ENCODE measurements at regions not wholly inside any gene's neighbourhood (a gene's known extent, or its start where the extent isn't known, plus 50 kb on each side); places are given as distances from the start of the nearest gene placed in this dataset.
"Not testable (repeated sequence)": the region's sequence is repeated elsewhere in the genome, so short reads cannot be mapped to it uniquely, and the experiment has no call there.

GRCh38 chr2:125224830-125225229 lies 1199.7 kb downstream of the CNTNAP5 start:
- DNase-seq (ENCODE audit: low read depth): no peak

GRCh38 chr2:125227843-125228392 lies 1202.8 kb downstream of the CNTNAP5 start:
- no peak for DNase-seq (ENCODE audit: low read depth)

GRCh38 chr2:125240870-125241269 lies 1215.8 kb downstream of the CNTNAP5 start:
- no peak for DNase-seq (ENCODE audit: low read depth)

GRCh38 chr2:125243074-125243473 lies 1218.0 kb downstream of the CNTNAP5 start:
- DNase-seq (ENCODE audit: low read depth): no peak

- no peak for DNase-seq (ENCODE audit: low read depth)
Observed at GRCh38 chr2:125254010-125254409, 1228.9 kb downstream of the CNTNAP5 start.

- DNase-seq (ENCODE audit: low read depth): no peak
Observed at GRCh38 chr2:125259451-125259850, 1234.4 kb downstream of the CNTNAP5 start.

GRCh38 chr2:125260366-125260930 lies 1235.4 kb downstream of the CNTNAP5 start:
- DNase-seq (ENCODE audit: low read depth): not testable (repeated sequence)

- no peak for DNase-seq (ENCODE audit: low read depth)
Observed at GRCh38 chr2:125264453-125264852, 1239.4 kb downstream of the CNTNAP5 start.

- DNase-seq (ENCODE audit: low read depth): no peak
Observed at GRCh38 chr2:125267683-125268082, 1242.6 kb downstream of the CNTNAP5 start.

- DNase-seq (ENCODE audit: low read depth): no peak
Observed at GRCh38 chr2:125272651-125273050, 1247.6 kb downstream of the CNTNAP5 start.

GRCh38 chr2:125274718-125275117 lies 1249.6 kb downstream of the CNTNAP5 start:
- no peak for DNase-seq (ENCODE audit: low read depth)

GRCh38 chr2:125280265-125280664 lies 1255.2 kb downstream of the CNTNAP5 start:
- no peak for DNase-seq (ENCODE audit: low read depth)

- DNase-seq (ENCODE audit: low read depth): no peak
Observed at GRCh38 chr2:125281242-125281641, 1256.2 kb downstream of the CNTNAP5 start.

- no peak for DNase-seq (ENCODE audit: low read depth)
Observed at GRCh38 chr2:125296742-125297141, 1271.7 kb downstream of the CNTNAP5 start.

- no peak for DNase-seq (ENCODE audit: low read depth)
Observed at GRCh38 chr2:125310657-125311364, 1285.7 kb downstream of the CNTNAP5 start.

GRCh38 chr2:125312342-125312741 lies 1287.3 kb downstream of the CNTNAP5 start:
- no peak for DNase-seq (ENCODE audit: low read depth)

- DNase-seq (ENCODE audit: low read depth): no peak
Observed at GRCh38 chr2:125313806-125314205, 1288.7 kb downstream of the CNTNAP5 start.

- DNase-seq (ENCODE audit: low read depth): no peak
Observed at GRCh38 chr2:125318740-125319139, 1293.7 kb downstream of the CNTNAP5 start.

- no peak for DNase-seq (ENCODE audit: low read depth)
Observed at GRCh38 chr2:125324273-125324672, 1299.2 kb downstream of the CNTNAP5 start.

- DNase-seq (ENCODE audit: low read depth): no peak
Observed at GRCh38 chr2:125330133-125330532, 1305.0 kb downstream of the CNTNAP5 start.

- DNase-seq (ENCODE audit: low read depth): no peak
Observed at GRCh38 chr2:125341353-125341752, 1314.6 kb upstream of the GYPC start.

GRCh38 chr2:125353542-125353941 lies 1302.4 kb upstream of the GYPC start:
- DNase-seq (ENCODE audit: low read depth): not testable (repeated sequence)

- no peak for DNase-seq (ENCODE audit: low read depth)
Observed at GRCh38 chr2:125364192-125364983, 1291.6 kb upstream of the GYPC start.
